Astrocyte of the spinal cord (primary cell): ENCODE measurements at regions not wholly inside any gene's neighbourhood (a gene's known extent, or its start where the extent isn't known, plus 50 kb on each side); places are given as distances from the start of the nearest gene placed in this dataset.

Source experiments
- DNase-seq: peaks from one replicate; pipeline ENCODE4 v3.0.0; 2011; ENCODE audit warnings: low read depth, low spot score
- H3K4me3 ChIP-seq: 2 replicates; pipeline ENCODE4 v1.5.1; 2011; ENCODE audit warnings: low read depth, mild to moderate bottlenecking, low read length, moderate library complexity
- CTCF ChIP-seq: IDR thresholded peaks from 2 replicates; pipeline ENCODE4 v1.5.1; 2012; ENCODE audit warnings: low read depth, mild to moderate bottlenecking, low read length, inconsistent platforms
- in situ Hi-C: cut with HindIII; loops from 2 replicates; pipeline ENCODE4 v1.10.0; 2017; ENCODE audit warnings: low sequenced_read_pairs

GRCh38 chr4:81965454-81965853, 408.3 kb downstream of the HNRNPD start:
- TF ChIP-seq CTCF, result no peak
- in situ Hi-C loops, result no loop called here
- DNase-seq, result no peak
- no peak overlapping the region for H3K4me3 ChIP-seq

- no peak overlapping the region for H3K4me3 ChIP-seq
- in situ Hi-C loops, result no loop called here
- TF ChIP-seq CTCF, result no peak
- no peak for DNase-seq
These were observed 410.1 kb downstream of the HNRNPD start for GRCh38 chr4:81963763-81964020.

GRCh38 chr4:81963015-81963762, 410.6 kb downstream of the HNRNPD start:
- H3K4me3 ChIP-seq, result no peak overlapping the region
- no peak for DNase-seq
- no peak for TF ChIP-seq CTCF
- in situ Hi-C loops, result no loop called here

- no peak for DNase-seq
- no peak overlapping the region for H3K4me3 ChIP-seq
- no peak for TF ChIP-seq CTCF
- in situ Hi-C loops, result no loop called here
These were observed 412.8 kb downstream of the HNRNPD start for GRCh38 chr4:81960961-81961360.

- no peak for TF ChIP-seq CTCF
- no peak overlapping the region for H3K4me3 ChIP-seq
- DNase-seq, result no peak
- in situ Hi-C loops, result no loop called here
These were observed 419.5 kb downstream of the HNRNPD start for GRCh38 chr4:81954271-81954670.

GRCh38 chr4:81951891-81952455, 421.8 kb downstream of the HNRNPD start:
- TF ChIP-seq CTCF, result no peak
- DNase-seq, result no peak
- H3K4me3 ChIP-seq, result no peak overlapping the region
- in situ Hi-C loops, result no loop called here
